Hematopoietic multipotent progenitor cell treated with erythropoietin and hydrocortisone succinate and interleukin-3 and kit ligand, for 17 days (in vitro differentiated cells): ENCODE measurements at regions not wholly inside any gene's neighbourhood (a gene's known extent, or its start where the extent isn't known, plus 50 kb on each side); places are given as distances from the start of the nearest gene placed in this dataset.
"Not testable (repeated sequence)": the region's sequence is repeated elsewhere in the genome, so short reads cannot be mapped to it uniquely, and the experiment has no call there.

Source experiments
- DNase-seq: peaks from one replicate; pipeline ENCODE4 v3.0.0-alpha.2; 2015; ENCODE audit warnings: low spot score

DNA sequence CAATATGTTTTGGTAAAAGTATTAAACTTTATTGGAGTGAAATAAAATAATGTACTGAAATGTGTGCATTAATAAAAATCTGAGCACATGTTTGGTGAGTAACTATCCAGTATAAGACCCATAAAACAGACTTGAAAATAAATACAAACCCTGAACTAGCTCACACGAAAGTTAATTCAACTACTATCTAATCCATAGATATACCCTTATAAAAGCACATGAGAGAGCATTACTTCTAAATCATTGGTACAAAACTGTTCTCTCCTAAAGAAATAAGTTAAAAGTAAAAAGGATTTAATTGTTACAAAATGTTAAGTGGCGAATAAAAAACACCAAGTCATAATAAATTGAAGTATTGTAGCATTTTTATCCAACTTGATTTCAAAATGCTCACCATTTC lies 295.6 kb downstream of the PTPRC start:
- DNase-seq: peak; percentile 7

GRCh38 chr1:198934901-198935305 lies 296.1 kb downstream of the PTPRC start:
- DNase-seq: peak; percentile 27

GRCh38 chr1:198935306-198935921 lies 296.6 kb downstream of the PTPRC start:
- DNase-seq: peak; percentile 60

- peak; percentile 9 for DNase-seq
Observed at GRCh38 chr1:198936371-198937083, 297.7 kb downstream of the PTPRC start.

DNA sequence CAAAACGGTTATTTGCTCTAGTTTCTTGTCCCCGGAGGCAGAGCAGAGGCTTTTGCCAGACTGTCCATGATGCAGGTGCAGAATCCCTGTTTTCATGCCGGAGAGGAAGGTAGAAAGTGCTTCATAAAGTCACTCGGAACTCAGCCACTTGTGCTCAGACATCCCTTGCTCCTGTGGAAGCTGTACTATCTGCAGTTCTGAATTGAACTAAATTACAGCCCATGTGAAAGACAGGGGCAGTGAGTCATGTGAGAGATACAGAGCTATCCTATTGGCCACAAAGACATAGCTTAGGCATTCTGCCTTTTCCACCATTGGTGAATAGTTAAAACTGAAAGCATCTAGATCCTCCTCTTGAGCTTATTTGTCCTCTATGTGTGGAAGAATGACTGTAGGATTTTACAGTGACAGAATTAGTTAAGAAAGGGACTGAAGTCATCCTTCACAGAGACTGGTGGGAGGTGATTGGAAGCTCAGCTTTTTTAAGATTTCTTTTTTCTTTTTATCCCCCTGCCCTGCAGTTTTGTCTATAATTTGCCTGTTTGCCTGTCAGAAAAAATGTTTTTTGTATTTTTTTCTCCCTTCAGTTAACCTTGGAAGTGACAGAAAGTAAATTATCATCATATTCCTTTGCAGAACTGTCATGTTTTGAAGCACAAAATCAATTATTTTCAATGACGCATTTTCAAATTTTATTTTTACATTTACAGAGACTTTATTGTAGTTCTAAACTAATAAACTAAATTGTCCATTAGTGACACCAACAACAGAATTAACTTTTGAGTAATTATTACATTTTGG lies 298.6 kb downstream of the PTPRC start:
- DNase-seq: peak; percentile 51

GRCh38 chr1:198939286-198939685 lies 300.4 kb downstream of the PTPRC start:
- no peak for DNase-seq

DNA sequence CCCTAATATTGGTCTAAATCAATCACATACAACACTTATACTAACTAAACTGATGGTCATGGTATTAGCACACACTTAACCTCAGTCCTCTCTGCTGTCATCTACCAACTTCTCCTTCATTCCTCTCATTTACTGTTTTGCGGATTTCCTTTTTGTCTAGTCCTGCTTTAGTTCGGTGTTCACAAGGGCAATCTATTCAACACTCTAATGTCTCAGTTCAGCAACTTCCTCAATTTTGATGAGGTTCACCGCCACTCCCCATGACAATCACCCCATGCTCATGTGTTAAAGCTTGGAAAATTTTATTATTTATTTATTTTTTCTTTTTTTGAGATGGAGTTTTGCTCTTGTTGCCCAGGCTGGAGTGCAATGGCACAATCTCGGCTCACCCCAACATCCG lies 301.1 kb downstream of the PTPRC start:
- no peak for DNase-seq

GRCh38 chr1:198942466-198942865 lies 303.6 kb downstream of the PTPRC start:
- DNase-seq: no peak

DNA sequence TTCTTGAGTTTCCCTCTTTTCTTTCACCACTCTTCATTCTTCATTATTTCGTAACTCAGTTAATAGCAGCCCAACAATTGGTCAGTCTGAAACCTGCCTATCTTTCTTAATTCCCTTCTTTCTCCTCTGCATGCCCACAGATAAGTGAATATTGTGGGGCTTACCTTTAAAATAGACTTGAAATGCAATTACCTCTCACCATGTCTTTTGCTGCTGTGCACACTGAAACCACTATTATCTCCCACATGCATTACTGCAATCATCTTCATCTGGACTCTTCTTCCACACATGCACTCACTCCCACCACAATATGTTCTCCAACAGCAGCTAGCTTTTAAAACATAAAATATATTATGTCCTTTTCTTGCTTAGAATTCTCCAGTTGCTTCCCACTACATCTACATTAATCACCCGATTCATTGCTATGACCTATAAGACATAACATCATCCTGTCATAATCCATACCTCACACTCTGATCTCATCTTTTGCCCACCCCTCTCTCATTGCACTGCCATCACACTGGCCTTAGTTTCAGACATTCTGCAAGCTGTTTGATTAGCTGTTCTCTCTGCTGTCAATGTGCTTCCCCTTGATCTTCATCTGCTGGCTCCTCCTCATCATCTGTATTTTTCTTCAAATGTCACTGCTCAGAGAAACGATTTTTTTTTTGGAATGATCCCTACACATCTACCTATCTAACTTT lies 304.8 kb downstream of the PTPRC start:
- no peak for DNase-seq

- no peak for DNase-seq
Observed at GRCh38 chr1:198947456-198947855, 308.6 kb downstream of the PTPRC start.

DNA sequence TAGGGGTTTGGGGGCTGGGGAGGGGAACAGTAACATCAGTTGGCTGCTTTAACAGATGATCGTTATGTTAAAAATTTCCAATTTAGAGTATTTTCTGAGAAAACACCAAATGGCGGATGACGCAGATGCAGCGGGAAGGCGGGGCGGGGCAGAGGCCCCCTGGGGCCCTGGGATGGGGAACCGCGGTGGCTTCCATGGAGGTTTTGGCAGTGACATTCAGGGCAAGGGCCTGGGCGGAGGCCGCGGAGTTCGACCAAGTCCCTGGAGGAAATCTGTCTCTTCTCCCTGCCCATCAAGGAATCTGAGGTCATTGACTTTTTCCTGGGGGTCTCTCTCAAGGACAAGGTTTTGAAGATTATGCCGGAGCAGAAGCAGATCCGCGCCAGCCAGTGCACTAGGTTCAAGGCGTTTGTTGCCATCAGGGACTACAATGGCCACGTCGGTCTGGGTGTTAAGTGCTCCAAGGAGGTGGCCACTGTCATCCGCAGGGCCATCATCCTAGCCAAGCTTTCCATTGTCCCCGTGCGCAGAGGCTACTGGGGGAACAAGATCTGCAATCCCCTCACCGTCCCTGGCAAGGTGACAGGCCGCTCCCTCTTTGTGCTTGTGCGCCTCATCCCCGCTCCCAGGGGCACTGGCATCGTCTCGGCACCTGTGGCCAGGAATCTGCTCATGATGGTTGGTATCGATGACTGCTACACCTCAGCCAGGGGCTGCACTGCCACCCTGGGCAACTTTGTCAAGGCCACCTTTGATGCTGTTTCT lies 310.2 kb downstream of the PTPRC start:
- DNase-seq: no peak

GRCh38 chr1:198950036-198950435 lies 311.2 kb downstream of the PTPRC start:
- no peak for DNase-seq

GRCh38 chr1:198955085-198955484 lies 316.2 kb downstream of the PTPRC start:
- DNase-seq: no peak

- no peak for DNase-seq
Observed at GRCh38 chr1:198957044-198957443, 318.2 kb downstream of the PTPRC start.

DNA sequence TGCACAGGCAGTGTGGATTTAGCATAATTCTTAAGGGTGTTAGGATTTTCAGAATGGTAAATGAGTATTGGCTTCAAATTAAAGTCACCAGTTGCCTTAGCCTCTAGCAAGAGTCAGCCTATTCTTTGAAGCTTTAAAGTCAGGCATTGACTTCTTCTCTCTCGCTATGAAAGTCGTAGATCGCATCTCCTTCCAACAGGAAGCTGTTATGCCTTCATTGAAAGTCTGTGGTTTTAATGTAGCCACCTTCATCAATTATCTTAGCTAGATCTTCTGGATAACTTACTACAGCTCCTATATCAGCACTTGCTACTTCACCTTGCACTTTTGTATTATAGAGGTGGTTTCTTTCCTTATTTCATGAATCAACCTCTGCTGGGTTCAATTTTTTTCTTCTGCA lies 320.2 kb downstream of the PTPRC start:
- DNase-seq: no peak

DNA sequence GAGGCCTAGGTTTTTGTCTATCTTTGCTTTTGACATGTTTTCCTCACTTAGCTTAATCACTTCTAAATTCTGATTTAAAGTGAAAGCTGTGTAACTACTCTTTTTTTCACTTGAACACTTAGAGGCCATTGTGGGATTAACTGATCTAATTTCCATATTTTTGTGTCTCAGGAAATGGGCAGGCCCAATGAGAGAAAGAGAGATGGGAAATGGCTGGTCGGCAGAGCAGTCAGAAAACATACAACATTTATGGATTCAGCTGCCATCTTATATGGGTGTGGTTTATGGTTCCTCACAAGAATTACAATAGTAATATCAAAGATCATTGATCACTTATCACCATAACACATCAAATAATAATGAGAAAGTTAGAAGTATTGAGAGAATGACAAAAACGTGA lies 320.8 kb downstream of the PTPRC start:
- no peak for DNase-seq

DNA sequence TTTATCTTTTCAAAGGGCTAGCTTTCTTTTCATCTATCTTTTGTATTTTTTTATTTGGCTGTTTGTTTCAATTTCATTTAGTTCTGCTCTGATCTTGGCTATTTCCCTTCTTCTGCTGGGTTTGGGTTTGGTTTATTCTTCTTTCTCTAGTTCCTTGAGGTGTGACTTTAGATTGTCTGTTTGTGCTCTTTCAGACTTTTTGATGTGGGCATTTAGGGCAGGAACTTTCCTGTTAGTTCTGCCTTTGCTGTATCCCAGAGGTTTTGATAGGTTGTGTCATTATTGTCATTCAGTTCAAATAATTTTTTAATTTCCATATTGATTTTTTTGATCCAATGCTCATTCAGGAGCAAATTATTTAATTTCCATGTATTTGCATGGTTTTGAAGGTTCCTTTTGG lies 325.0 kb downstream of the PTPRC start:
- not testable (repeated sequence) for DNase-seq

DNA sequence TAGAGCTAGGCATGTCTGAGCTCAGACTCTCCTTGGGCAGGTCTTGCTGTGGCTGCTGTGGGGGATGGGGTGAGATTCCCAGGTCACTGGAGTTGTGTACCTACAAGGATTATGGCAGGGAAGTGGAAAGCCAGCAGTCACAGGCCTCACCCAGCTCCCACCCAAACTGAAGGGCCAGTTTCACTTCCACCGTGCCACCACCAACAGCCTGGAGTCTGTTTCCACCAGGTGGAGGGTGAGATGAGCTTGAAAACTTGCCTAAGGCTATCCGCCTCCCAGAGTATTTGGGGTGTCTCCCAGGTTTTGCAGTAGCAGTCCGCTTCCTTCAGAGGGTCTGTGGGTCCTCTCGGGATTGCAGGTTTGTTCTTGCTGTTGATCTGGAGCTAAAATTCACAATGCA lies 327.7 kb downstream of the PTPRC start:
- no peak for DNase-seq

DNA sequence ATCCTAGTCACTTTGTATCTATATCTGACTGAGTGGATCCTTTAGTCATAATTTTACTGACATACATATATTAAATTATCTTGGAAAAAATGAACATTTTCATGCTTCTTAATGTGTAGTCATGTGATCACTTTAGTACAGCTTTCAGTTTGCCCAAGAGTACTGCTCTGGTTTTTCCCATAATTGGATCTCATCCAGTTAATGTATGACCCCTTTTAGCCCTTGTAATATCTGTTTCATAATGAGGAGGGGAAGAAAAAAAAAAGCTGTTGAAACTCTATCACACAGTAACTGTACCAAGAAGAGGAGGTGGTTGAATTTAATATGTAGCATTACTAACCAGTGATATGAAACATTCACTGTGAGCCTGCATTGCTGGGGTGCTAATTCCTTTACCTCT lies 328.7 kb downstream of the PTPRC start:
- DNase-seq: no peak

GRCh38 chr1:198968866-198969265 lies 330.0 kb downstream of the PTPRC start:
- no peak for DNase-seq

GRCh38 chr1:198969981-198970380 lies 331.1 kb downstream of the PTPRC start:
- no peak for DNase-seq

- no peak for DNase-seq
Observed at GRCh38 chr1:198970916-198971315, 332.1 kb downstream of the PTPRC start.
